Activated T-helper 2 cell treated with anti-CD3 and anti-CD28 coated beads, Interferon-gamma antibody, Interleukin-2, Interleukin-4, amounts not matched to agents 10 μg/mL and 5 μg/mL and 100 μg/mL, durations not matched to agents 14 hours and 24 hours and 36 hours (primary cell): ENCODE measurements at regions not wholly inside any gene's neighbourhood (a gene's known extent, or its start where the extent isn't known, plus 50 kb on each side); places are given as distances from the start of the nearest gene placed in this dataset.

Source experiments
- DNase-seq: peaks from one replicate; pipeline ENCODE4 v3.0.0; 2021; ENCODE audit warnings: low spot score
- H3K27ac Mint-ChIP-seq: one replicate; pipeline ENCODE4 v1.8.0; 2021; ENCODE audit warnings: mixed read lengths
- H3K27me3 Mint-ChIP-seq: one replicate; pipeline ENCODE4 v1.8.0; 2021; ENCODE audit warnings: low read depth, mixed read lengths
- H3K36me3 Mint-ChIP-seq: one replicate; pipeline ENCODE4 v1.8.0; 2021; ENCODE audit warnings: low read depth, mixed read lengths
- H3K4me1 Mint-ChIP-seq: one replicate; pipeline ENCODE4 v1.8.0; 2021; ENCODE audit warnings: low read depth, mixed read lengths
- H3K4me3 Mint-ChIP-seq: one replicate; pipeline ENCODE4 v1.8.0; 2021; ENCODE audit warnings: low read depth, mild to moderate bottlenecking, moderate library complexity, mixed read lengths
- H3K9me3 Mint-ChIP-seq: one replicate; pipeline ENCODE4 v1.8.0; 2021; ENCODE audit warnings: mixed read lengths
- intact Hi-C: fragments of 100-400 bp; cut with micrococcal nuclease; formaldehyde crosslinking; loops from one replicate; pipeline ENCODE4 v1.15.1; 2023

DNA sequence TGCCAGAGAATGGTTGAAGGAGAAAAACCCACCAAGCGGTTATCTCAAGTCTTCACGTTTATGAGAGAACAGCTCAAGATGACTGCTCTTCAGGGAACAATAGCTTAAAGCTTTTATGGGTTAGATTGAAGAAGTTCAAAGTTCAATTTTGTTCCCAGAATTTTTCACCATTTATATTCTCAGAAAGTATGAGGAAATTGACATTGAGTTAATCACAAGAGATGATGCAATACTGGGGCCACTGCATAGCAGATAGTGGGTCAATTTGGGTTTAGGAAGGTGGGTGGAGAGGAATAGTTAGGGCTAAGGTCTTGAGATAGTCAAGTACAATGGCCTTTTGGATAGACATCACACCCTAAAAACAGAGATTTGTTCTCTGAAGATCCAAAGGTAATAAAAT lies 539.3 kb downstream of the SQOR start:
- Mint-ChIP-seq H3K36me3 (no peaks in the 10 kb centered on the region), H3K4me1 (no peaks in the 10 kb centered on the region), H3K4me3 (no peak overlapping the region), H3K27me3 (no peaks in the 10 kb centered on the region), H3K9me3 (peaks cover 36% of the 10 kb centered on the region), H3K27ac (no peak overlapping the region)
- intact Hi-C loops: no loop called here
- DNase-seq: no peak

DNA sequence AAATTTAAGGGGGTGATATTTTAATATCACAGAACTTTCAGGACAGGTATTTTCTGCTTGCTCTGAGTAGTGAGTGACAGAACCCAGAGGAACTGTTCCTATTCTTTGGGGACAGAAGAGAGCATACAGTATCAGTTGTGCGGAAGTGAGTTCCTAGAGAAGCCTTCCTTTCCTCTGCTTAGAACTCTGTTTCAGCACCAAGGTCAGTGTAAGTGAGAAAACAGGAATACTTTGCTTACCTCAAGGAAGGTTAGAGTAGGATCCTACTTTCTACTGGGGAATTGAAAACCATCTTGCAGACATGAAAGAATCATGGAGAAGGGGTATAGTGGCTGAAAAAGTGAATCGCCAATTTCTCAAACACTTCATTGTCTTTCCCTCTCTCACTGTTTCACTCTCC lies 542.4 kb downstream of the SQOR start:
- intact Hi-C loops: no loop called here
- H3K4me3 Mint-ChIP-seq: no peak overlapping the region
- peaks cover 42% of the 10 kb centered on the region for H3K9me3 Mint-ChIP-seq
- no peaks in the 10 kb centered on the region for H3K36me3 Mint-ChIP-seq
- H3K27me3 Mint-ChIP-seq: no peaks in the 10 kb centered on the region
- DNase-seq: no peak
- H3K4me1 Mint-ChIP-seq: no peaks in the 10 kb centered on the region
- H3K27ac Mint-ChIP-seq: no peak overlapping the region

GRCh38 chr15:46178138-46178537 lies 543.3 kb downstream of the SQOR start:
- Mint-ChIP-seq H3K9me3 (peaks cover 42% of the 10 kb centered on the region), H3K27ac (no peak overlapping the region), H3K36me3 (no peaks in the 10 kb centered on the region), H3K27me3 (no peaks in the 10 kb centered on the region), H3K4me3 (no peak overlapping the region), H3K4me1 (no peaks in the 10 kb centered on the region)
- no peak for DNase-seq
- intact Hi-C loops: no loop called here

GRCh38 chr15:46207341-46207740 lies 572.5 kb downstream of the SQOR start:
- Mint-ChIP-seq H3K27ac (no peak overlapping the region), H3K4me3 (no peak overlapping the region), H3K9me3 (peaks cover 29% of the 10 kb centered on the region), H3K27me3 (no peaks in the 10 kb centered on the region), H3K4me1 (no peaks in the 10 kb centered on the region), H3K36me3 (no peaks in the 10 kb centered on the region)
- no peak for DNase-seq
- intact Hi-C loops: no loop called here

GRCh38 chr15:46213551-46213950 lies 578.7 kb downstream of the SQOR start:
- Mint-ChIP-seq H3K9me3 (peaks cover 28% of the 10 kb centered on the region), H3K36me3 (no peaks in the 10 kb centered on the region), H3K4me1 (no peaks in the 10 kb centered on the region), H3K27me3 (no peaks in the 10 kb centered on the region), H3K27ac (no peak overlapping the region), H3K4me3 (no peak overlapping the region)
- no peak for DNase-seq
- intact Hi-C loops: no loop called here

DNA sequence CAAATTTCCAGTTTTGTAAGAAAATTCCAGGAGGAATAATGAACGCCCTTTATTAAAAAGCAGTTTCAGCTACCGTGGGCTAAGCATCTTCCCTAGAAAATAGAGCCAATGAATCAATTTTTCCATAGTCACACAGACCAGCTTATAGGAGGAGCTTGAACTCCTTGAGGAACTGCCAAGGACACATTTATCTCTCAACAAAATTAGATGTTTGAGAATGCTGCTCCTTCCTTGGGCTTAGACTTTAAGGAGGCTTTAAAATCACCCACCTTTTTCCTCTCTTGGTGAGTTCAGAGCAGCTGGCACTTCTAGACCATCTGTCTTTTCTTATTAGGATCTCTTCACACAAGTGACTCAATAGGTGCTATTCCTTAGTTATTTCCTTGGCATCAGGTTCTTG lies 588.0 kb downstream of the SQOR start:
- intact Hi-C loops: no loop called here
- Mint-ChIP-seq H3K9me3 (peaks cover 10% of the 10 kb centered on the region), H3K27ac (no peak overlapping the region), H3K4me1 (no peaks in the 10 kb centered on the region), H3K36me3 (no peaks in the 10 kb centered on the region), H3K27me3 (no peaks in the 10 kb centered on the region), H3K4me3 (no peak overlapping the region)
- no peak for DNase-seq

DNA sequence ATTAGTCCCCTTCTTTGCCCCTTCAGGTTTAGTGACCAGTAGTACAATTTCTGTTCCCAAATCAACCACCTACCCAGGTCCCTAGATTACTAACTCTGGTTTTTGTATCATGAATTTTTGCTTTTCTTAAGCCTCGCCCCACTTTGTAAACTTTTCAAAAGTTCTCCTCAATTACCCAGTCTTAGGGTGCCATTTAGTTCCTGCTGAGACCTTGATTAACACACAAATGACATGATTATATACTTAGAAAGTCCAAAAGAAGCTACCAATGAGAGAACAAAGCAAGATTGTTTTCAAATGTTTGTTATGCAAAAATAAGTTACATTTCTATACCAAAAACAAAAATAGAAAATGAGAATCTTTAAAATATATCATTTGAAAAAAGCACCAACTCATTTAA lies 594.4 kb downstream of the SQOR start:
- DNase-seq: no peak
- Mint-ChIP-seq H3K4me3 (no peak overlapping the region), H3K4me1 (no peaks in the 10 kb centered on the region), H3K27ac (no peak overlapping the region), H3K27me3 (no peaks in the 10 kb centered on the region), H3K9me3 (peaks cover 8% of the 10 kb centered on the region), H3K36me3 (no peaks in the 10 kb centered on the region)
- intact Hi-C loops: no loop called here

- H3K9me3 Mint-ChIP-seq: peaks cover 8% of the 10 kb centered on the region
- no peak overlapping the region for H3K4me3 Mint-ChIP-seq
- no peaks in the 10 kb centered on the region for H3K4me1 Mint-ChIP-seq
- no peaks in the 10 kb centered on the region for H3K36me3 Mint-ChIP-seq
- H3K27ac Mint-ChIP-seq: no peak overlapping the region
- H3K27me3 Mint-ChIP-seq: no peaks in the 10 kb centered on the region
- DNase-seq: no peak
- intact Hi-C loops: no loop called here
Measured at GRCh38 chr15:46231786-46232185, 597.0 kb downstream of the SQOR start.

GRCh38 chr15:46232471-46232870 lies 597.6 kb downstream of the SQOR start:
- intact Hi-C loops: no loop called here
- Mint-ChIP-seq H3K27ac (no peak overlapping the region), H3K36me3 (no peaks in the 10 kb centered on the region), H3K4me3 (no peak overlapping the region), H3K9me3 (peaks cover 8% of the 10 kb centered on the region), H3K27me3 (no peaks in the 10 kb centered on the region), H3K4me1 (no peaks in the 10 kb centered on the region)
- no peak for DNase-seq

- Mint-ChIP-seq H3K9me3 (peaks cover 17% of the 10 kb centered on the region), H3K27ac (no peak overlapping the region), H3K4me1 (no peaks in the 10 kb centered on the region), H3K36me3 (no peaks in the 10 kb centered on the region), H3K27me3 (no peaks in the 10 kb centered on the region), H3K4me3 (no peak overlapping the region)
- intact Hi-C loops: no loop called here
- DNase-seq: no peak
Measured at GRCh38 chr15:46242935-46243334, 608.1 kb downstream of the SQOR start.

DNA sequence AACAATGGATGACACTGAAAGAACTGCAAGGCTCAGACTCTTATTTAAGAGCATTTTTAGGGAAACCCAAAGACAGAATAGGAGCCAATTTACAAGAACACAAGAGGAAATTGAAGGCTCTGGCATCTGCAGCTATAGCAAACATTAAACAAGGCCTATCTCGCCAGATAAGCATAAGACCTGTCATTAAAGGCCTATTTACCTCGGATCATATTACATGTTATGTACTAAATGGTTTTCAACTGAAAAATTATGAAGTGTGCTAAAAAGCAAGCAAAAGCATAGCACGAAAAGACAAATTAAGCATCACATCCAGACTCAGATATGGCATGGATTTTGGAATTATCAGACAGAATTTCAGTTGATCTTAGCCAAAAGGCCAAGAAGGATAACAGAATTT lies 617.1 kb downstream of the SQOR start:
- no peaks in the 10 kb centered on the region for H3K27me3 Mint-ChIP-seq
- DNase-seq: no peak
- H3K9me3 Mint-ChIP-seq: no peaks in the 10 kb centered on the region
- no peaks in the 10 kb centered on the region for H3K4me1 Mint-ChIP-seq
- intact Hi-C loops: no loop called here
- H3K36me3 Mint-ChIP-seq: no peaks in the 10 kb centered on the region
- no peak overlapping the region for H3K27ac Mint-ChIP-seq
- no peak overlapping the region for H3K4me3 Mint-ChIP-seq

DNA sequence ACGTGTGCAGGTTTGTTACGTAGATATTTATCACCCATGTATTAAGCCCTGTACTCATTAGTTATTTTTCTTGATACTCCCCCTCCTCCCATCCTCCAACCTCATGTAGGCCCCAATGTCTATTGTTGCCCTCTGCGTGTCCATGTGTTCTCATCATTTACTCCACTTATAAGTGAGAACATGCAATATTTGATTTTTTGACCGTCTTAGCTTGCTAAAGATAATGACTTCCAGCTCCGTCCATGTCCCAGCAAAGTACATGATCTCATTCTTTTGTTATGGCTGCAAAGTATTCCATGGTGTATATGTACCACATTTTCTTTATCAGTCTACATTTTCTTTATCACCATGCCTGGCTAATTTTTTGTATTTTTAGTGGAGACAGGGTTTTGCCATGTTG lies 623.2 kb downstream of the SQOR start:
- H3K4me3 Mint-ChIP-seq: no peak overlapping the region
- no peaks in the 10 kb centered on the region for H3K27me3 Mint-ChIP-seq
- H3K9me3 Mint-ChIP-seq: peaks cover 11% of the 10 kb centered on the region
- H3K27ac Mint-ChIP-seq: no peak overlapping the region
- H3K4me1 Mint-ChIP-seq: no peaks in the 10 kb centered on the region
- no peak for DNase-seq
- H3K36me3 Mint-ChIP-seq: no peaks in the 10 kb centered on the region
- intact Hi-C loops: no loop called here

DNA sequence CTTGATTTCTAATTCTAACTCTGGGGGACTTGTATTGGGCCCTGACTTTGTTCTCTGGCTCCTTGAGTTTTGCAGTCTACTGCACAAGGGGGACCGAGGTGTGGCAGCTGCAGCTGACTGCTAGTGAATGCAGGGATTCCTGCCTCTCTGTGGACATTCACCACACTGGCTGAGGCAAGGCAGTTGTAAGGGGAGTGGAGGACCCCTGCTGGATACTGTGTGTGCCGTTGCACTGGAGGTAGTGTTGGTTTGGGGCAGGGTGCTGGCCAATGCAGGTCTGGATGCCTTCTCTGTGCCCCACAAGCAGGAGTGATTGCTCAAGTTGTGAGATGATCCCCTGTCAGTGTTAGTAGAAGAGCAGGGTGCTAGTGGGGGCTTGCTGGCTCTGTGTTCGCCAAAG lies 626.1 kb downstream of the SQOR start:
- intact Hi-C loops: no loop called here
- Mint-ChIP-seq H3K27me3 (no peaks in the 10 kb centered on the region), H3K4me1 (no peaks in the 10 kb centered on the region), H3K27ac (no peak overlapping the region), H3K36me3 (no peaks in the 10 kb centered on the region), H3K4me3 (no peak overlapping the region), H3K9me3 (peaks cover 11% of the 10 kb centered on the region)
- no peak for DNase-seq

GRCh38 chr15:46265664-46266347 lies 631.0 kb downstream of the SQOR start:
- H3K36me3 Mint-ChIP-seq: no peaks in the 10 kb centered on the region
- H3K4me1 Mint-ChIP-seq: no peaks in the 10 kb centered on the region
- no peaks in the 10 kb centered on the region for H3K27me3 Mint-ChIP-seq
- H3K4me3 Mint-ChIP-seq: no peak overlapping the region
- intact Hi-C loops: no loop called here
- no peak overlapping the region for H3K27ac Mint-ChIP-seq
- H3K9me3 Mint-ChIP-seq: peaks cover 5% of the 10 kb centered on the region
- no peak for DNase-seq
